NK-92 (cell line): ENCODE measurements at regions not wholly inside any gene's neighbourhood (a gene's known extent, or its start where the extent isn't known, plus 50 kb on each side); places are given as distances from the start of the nearest gene placed in this dataset.
"Not testable (repeated sequence)": the region's sequence is repeated elsewhere in the genome, so short reads cannot be mapped to it uniquely, and the experiment has no call there.

Experiments
- DNase-seq: peaks from one replicate; lab custom pipeline; 2025; ENCODE audit not compliant: unreplicated experiment; lab: John Stamatoyannopoulos, UW

DNA sequence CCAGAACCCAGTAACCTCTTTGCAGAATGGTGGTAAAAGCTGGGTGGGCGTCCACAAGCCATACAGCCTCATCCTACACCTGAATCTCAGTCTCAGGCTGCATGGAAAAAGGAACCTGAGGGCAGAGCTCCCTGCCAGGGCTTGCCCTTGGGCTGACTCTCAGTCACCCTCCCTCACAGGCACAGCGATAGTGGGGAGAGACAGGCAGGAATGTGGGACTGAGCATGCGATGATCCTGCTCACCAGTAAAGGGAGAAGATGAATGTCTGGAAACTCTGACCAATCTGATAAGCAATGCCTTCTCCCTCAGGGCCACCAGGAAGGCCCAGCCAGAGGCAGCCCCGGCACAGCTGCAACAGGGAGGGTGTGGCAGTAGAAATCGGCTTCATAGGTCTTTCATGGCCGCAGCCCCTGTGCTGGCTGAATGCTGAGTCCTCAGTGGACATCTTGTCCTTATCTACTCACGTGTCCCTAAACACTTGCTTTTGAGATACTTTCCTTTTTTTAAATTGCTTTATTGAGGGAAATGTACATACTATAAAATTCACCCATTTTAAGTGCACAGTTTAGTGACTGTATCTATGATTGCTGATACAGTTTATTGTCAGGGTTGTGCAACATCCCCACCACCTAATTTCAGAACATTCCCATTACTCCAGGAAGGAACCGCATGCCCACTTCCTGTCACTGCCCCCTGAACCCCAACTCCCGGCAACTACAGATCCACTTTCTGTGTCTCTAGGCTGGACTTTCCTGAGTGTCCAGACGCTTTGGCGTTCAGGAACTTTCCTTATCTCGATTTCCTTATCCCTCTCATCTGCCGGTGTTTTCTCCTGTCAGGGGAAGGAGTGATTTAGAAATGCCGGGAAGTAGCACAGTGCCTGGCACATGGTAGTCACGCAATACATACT lies 258.1 kb downstream of the PCNX1 start:
- DNase-seq, result no peak

DNA sequence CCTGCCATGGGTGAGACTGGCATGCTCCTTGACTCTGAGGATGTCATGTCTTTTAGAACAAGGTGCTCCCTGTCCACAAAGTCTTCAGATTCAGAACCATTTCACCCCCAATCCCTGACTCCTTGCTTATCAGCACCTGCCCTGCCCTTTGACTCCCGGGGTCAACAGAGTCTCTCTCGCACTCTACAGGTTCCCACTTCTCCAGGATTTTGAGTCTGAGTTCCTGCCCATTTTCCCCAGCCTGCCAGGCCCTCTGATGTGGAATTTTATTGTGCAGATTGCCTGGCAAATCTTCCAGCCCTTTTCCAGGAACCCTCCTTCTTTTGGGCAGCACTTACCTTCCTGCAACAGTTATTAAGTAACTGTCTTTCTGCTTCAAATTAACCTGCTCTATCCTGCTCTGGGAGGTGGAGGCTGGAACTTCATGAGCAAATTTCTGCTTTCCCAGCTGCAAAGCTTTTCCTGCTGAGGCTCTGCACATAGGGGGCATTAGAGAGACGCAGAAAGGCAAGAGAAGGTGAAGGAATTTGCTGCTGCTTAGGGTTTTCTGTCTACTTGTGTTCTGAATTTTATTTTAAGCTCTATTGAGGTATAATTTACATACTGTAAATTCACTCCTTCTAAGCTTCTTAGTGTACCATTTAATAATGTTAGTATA lies 259.1 kb downstream of the PCNX1 start:
- DNase-seq, result no peak

DNA sequence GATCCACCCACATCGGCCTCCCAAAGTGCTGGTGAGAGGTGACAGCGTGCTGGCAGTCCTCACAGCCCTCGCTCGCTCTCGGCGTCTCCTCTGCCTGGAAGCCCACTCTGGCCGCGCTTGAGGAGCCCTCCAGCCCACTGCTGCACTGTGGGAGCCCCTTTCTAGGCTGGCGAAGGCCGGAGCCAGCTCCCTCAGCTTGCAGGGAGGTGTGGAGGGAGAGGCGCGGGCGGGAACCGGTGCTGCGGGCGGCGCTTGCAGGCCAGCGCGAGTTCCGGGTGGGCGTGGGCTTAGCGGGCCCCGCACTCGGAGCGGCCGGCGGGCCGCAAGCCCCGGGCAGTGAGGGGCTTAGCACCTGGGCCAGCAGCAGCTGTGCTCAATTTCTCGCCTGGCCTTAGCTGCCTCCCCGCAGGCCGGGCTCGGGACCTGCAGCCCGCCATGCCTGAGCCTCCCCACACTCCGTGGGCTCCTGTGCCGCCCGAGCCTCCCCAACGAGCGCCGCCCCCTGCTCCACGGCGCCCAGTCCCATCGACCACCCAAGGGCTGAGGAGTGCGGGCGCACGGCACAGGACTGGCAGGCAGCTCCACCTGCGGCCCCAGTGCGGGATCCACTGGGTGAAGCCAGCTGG lies 260.2 kb downstream of the PCNX1 start:
- not testable (repeated sequence) for DNase-seq

- DNase-seq, result not testable (repeated sequence)
These were observed 260.9 kb downstream of the PCNX1 start for GRCh38 chr14:71168161-71168560.

DNA sequence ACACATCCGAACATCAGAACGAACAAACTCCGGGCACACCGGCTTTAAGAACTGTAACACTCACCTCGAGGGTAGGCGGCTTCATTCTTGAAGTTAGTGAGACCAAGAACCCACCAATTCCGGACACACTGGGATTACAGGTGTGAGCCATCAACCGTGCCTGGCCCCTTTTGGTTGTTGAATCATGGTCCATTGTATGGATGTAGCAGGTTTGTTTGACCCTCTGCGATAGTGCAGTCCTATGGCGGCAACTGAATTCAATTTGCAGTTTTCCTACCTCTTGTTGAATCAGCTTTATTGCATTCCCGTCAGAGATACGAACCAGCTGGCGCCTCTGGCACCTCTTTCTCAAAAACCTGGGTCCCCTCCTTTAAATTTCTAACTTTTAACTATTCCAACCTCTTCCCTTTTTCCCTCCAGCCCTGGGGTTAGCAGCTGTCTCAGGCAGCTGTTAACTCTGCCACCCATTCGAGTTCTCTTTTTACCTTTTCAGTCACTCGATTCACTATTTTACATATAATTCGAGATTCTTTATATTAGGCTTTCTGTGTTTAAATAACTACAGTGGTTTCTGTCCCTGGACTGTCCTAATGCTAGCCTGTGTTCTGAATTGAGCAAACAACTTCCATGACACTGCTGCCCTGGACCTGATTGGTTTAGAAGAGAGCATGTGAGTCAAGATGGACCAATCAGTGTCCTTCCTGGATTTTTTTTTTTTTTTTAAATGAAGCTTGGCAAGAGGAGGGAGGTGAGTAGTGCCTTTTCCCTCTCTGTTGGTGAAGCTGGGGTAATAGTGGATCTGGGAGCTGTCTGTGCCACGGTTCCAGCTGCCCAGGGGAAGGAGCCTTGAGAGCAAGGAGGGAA lies 261.5 kb downstream of the PCNX1 start:
- no peak for DNase-seq

DNA sequence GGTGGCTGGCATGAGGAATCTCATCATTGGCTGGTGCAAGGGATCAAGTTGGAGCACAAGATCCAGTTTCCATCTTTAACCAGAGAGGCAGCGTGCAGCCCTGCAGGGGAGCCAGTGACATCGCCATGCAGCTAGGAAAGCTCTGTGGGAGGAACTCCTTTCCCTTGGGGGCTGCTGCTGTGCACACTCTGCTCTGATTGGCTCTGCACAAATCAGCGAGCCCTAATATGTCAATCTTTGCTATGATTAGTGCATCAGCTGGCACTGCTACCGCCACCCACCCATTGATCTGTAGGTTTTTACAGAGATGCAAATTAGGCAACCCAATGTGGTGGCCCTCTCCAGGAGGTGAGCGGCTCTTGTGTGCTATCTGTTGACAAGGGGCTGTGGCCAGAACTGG lies 262.6 kb downstream of the PCNX1 start:
- DNase-seq, result no peak

DNA sequence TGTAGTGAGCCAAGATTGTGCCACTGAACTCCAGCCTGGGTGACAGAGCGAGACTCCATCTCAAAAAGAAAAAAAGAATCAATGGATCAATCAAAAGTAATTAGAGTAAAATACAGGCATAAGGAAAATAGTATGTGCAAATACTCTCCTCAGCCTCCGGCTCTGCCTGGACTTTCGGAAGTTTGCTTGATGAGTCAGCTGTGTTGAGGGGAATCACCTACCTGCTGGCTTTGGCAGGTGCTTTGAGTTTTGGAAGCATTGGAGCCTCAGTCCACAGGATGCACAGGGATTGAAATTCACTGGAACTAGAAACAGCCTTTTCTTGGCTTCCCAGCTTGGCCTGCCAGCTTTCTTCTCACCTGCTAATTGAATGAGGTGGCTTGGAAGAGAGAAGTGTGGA lies 268.2 kb downstream of the PCNX1 start:
- no peak for DNase-seq

DNA sequence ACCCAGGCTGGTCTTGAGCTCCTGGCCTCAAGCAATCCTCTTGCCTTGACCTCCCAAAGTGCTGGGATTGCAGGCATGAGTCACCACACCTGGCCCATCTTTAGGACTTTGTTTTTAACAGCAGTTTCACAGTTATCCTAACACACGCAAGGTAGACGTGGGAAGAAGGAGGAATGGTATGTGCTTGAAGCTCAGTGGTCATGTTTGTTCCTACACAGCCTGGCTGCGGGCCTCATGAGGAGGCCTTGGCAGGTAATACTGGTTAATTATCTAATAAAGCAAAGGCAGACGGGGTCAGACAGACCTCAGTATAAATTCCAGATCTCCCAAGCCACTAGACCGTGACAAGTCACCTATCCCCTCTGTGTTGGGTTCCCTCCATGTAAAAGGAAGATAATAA lies 271.8 kb downstream of the PCNX1 start:
- no peak for DNase-seq

DNA sequence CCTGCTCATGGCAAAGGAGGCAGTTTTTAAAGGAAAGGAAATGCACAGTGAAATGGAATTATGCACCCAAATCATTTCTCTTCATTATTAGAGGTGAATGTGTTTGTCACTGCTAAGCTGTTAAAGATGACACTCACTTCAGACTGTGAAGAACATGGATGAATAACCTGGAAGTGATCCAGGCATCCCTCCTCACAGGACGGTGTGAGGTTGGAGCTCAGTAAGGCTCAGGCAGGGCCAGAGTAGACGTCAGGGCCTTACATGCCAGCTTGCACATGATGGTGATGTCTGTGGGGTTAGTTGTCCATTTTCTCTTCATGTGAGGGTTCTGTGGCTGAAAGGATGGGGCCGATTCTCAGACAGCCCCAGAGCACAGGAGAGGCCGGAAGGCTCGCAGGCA lies 273.1 kb downstream of the PCNX1 start:
- DNase-seq, result no peak

DNA sequence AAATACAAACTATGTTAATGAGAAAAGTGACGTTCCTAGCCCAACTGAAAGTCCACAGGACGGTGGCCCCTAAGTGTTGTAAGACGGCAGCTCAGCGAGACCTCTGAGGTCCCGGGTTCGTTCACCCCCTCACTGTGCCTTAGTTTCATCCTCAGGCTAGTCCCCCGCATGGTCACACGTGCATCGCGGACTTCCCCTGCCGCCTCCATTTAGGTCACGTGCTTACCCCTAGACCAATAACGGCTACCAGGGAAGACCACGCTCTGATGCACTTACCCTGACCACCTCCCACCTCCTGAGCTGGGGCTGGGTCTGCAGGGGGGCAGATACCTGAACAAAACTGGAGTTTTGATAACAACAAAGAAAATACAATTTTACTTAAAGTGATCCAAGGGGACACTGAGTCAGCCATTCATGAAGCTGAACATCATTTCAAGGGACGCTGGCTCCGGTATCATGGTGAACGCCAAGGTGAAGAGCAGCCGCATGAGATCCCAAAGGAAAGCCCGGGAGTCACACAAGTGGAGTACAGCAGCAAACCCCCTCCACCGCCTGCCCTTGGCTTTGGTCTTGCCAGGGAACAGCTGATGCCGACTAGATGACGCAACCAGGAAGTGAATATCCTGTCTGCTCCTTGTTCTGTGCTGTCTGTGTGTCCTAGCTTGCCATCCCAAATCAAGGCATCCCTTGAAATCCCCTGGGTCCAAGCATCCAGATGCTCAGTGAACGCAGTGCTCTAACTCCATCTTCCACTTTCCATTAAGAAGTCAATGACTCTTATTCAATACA lies 274.1 kb downstream of the PCNX1 start:
- DNase-seq, result no peak

- no peak for DNase-seq
These were observed 276.8 kb downstream of the PCNX1 start for GRCh38 chr14:71183876-71184689.

DNA sequence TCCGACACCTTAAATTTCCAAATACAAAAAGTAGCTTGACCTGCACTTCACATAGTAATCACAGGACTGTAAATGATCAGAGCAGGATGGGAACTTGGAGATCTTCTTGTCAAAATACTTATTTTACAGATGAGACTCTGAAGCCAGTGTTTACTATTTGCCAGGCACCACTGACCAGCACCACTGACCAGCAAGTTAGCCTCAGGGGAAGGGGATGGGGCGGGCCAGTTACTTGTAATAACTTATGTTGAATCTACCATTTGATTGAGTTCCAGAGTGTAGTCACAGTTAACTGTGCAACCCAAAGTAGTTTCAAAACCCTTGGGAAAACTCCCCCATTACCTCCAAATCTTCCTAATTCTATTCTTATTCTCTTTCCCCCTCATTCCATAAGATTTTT lies 278.4 kb downstream of the PCNX1 start:
- no peak for DNase-seq

DNA sequence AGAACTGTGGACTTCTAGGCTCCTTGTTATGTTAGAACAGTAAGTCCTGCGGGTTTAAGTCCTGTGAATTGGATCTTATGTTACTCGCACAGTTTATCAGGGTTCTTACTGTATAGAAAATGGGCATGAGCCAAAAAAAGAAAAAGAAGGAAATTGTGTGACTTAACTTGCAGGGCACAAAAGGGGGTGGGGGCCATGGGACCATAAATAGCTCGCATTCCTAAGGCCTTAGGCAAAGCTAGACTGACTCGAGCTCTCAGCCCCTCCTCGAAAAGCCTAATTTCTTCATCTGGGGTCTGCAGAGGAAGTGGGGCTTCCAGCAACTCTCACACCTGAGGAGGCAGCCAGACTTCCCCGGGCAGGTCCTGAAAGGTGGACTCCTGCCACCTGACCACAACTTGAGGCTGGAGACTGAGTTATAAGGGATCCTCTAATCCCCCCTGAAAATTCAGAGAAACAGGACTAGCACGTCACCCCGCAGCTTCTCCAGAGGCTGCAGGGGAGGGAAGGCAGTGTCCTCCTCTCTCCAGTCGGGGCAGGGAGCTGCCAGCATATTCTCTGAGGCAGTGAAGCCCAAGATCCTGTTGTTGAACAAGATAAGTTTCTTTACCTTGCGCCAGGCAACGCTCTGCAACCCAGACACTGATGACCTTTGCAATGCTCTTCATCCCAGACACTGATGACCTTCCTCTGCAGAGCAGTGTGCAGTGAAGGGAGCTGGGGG lies 280.5 kb downstream of the PCNX1 start:
- no peak for DNase-seq

DNA sequence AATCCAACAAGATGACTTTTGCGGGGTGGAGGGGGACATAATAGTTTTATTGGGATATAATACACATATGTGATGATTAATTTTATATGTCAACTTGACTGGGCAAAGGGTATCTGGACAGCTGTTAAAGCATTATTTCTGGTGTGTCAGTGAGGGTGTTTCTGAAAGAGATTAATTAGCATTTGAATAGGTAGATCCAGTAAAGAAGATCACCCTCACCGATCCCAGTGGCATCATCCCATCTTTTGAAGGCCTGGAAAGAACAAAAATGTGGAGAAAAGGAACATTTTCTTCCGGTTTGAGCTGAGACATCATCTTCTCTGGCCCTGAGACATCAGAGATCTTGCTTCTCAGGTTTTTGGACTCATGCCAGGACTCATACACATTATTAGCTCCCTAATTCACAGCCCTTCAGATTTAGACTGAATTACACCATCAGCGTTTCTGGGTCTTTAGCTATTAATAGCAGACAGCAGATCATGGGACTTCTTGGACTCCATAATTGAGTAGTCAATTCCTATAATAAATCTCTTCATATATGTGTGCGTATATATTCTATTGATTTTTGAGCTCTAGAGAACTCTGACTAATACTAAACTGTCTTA lies 283.6 kb downstream of the PCNX1 start:
- no peak for DNase-seq

- no peak for DNase-seq
These were observed 286.4 kb downstream of the PCNX1 start for GRCh38 chr14:71193663-71194062.

GRCh38 chr14:71194251-71194650 lies 287.0 kb downstream of the PCNX1 start:
- no peak for DNase-seq

DNA sequence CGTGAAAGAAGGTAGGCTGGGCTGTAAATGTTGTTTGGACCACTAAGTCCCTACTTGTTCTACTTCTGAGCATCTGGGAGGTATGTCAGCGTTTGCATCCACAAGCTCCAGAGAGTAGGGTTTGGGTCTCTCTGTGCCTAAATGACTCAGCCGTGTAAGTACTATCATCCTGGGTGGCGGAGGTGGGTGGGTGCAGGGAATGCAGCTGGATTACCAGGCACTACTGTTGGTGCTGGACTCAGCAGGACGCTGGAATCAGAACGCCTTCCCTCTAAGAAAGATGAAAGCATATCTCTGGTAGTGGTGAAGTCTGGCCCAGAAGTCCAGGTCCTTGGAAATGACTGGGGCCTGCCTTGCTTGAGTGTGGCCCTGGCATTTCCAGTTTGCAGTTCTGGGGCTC lies 289.7 kb downstream of the PCNX1 start:
- no peak for DNase-seq

- DNase-seq, result no peak
These were observed 291.4 kb downstream of the PCNX1 start for GRCh38 chr14:71198687-71199086.
